ENCODE measurements at regions not wholly inside any gene's neighbourhood (a gene's known extent, or its start where the extent isn't known, plus 50 kb on each side); places are given as distances from the start of the nearest gene placed in this dataset.

- Histone ChIP-seq H3K4me2 (no peak overlapping the region), H3K36me3 (ENCODE audit: insufficient read depth) (no peaks in the 10 kb centered on the region), H3K4me3 (IDR thresholded peaks at IDR 0.05; ENCODE audit: insufficient read depth, low read depth, low read length) (no peak overlapping the region), H3K27ac (no peak overlapping the region), H3K9ac (no peak overlapping the region), H2AFZ (ENCODE audit: low read depth) (no peak overlapping the region), H4K20me1 (ENCODE audit: insufficient read depth) (no peaks in the 10 kb centered on the region), H3K4me1 (ENCODE audit: low read depth, poor library complexity, severe bottlenecking) (no peaks in the 10 kb centered on the region), H3K79me2 (ENCODE audit: insufficient read depth, low read depth) (no peaks in the 10 kb centered on the region), H3K27me3 (ENCODE audit: insufficient read depth, low read depth) (no peaks in the 10 kb centered on the region)
- TF ChIP-seq CTCF (conservative IDR thresholded peaks at IDR 0.05; ENCODE audit: low read depth, low read length), result no peak
Measured at GRCh38 chr5:117869596-117869995, 1118.8 kb downstream of the DTWD2 start.

GRCh38 chr5:117863586-117864296, 1124.6 kb downstream of the DTWD2 start:
- Histone ChIP-seq H3K4me3 (IDR thresholded peaks at IDR 0.05; ENCODE audit: insufficient read depth, low read depth, low read length) (no peak overlapping the region), H4K20me1 (ENCODE audit: insufficient read depth) (no peaks in the 10 kb centered on the region), H3K79me2 (ENCODE audit: insufficient read depth, low read depth) (no peaks in the 10 kb centered on the region), H2AFZ (ENCODE audit: low read depth) (no peak overlapping the region), H3K9ac (no peak overlapping the region), H3K27me3 (ENCODE audit: insufficient read depth, low read depth) (no peaks in the 10 kb centered on the region), H3K27ac (no peak overlapping the region), H3K4me2 (no peak overlapping the region), H3K36me3 (ENCODE audit: insufficient read depth) (no peaks in the 10 kb centered on the region), H3K4me1 (ENCODE audit: low read depth, poor library complexity, severe bottlenecking) (no peaks in the 10 kb centered on the region)
- TF ChIP-seq CTCF (conservative IDR thresholded peaks at IDR 0.05; ENCODE audit: low read depth, low read length), result no peak

- Histone ChIP-seq H2AFZ (ENCODE audit: low read depth) (no peak overlapping the region), H3K4me2 (no peak overlapping the region), H3K79me2 (ENCODE audit: insufficient read depth, low read depth) (no peaks in the 10 kb centered on the region), H4K20me1 (ENCODE audit: insufficient read depth) (no peaks in the 10 kb centered on the region), H3K27me3 (ENCODE audit: insufficient read depth, low read depth) (no peaks in the 10 kb centered on the region), H3K36me3 (ENCODE audit: insufficient read depth) (no peaks in the 10 kb centered on the region), H3K4me3 (IDR thresholded peaks at IDR 0.05; ENCODE audit: insufficient read depth, low read depth, low read length) (no peak overlapping the region), H3K27ac (no peak overlapping the region), H3K9ac (no peak overlapping the region), H3K4me1 (ENCODE audit: low read depth, poor library complexity, severe bottlenecking) (no peaks in the 10 kb centered on the region)
- no peak for TF ChIP-seq CTCF (conservative IDR thresholded peaks at IDR 0.05; ENCODE audit: low read depth, low read length)
Measured at GRCh38 chr5:117860550-117860949, 1127.8 kb downstream of the DTWD2 start.

- H3K79me2 ChIP-seq (ENCODE audit: insufficient read depth, low read depth), result no peaks in the 10 kb centered on the region
- no peak overlapping the region for H3K4me2 ChIP-seq
- H3K27me3 ChIP-seq (ENCODE audit: insufficient read depth, low read depth), result no peaks in the 10 kb centered on the region
- TF ChIP-seq CTCF (conservative IDR thresholded peaks at IDR 0.05; ENCODE audit: low read depth, low read length), result no peak
- no peak overlapping the region for H3K27ac ChIP-seq
- no peaks in the 10 kb centered on the region for H3K4me1 ChIP-seq (ENCODE audit: low read depth, poor library complexity, severe bottlenecking)
- no peak overlapping the region for H3K4me3 ChIP-seq (IDR thresholded peaks at IDR 0.05; ENCODE audit: insufficient read depth, low read depth, low read length)
- no peak overlapping the region for H2AFZ ChIP-seq (ENCODE audit: low read depth)
- no peaks in the 10 kb centered on the region for H3K36me3 ChIP-seq (ENCODE audit: insufficient read depth)
- no peaks in the 10 kb centered on the region for H4K20me1 ChIP-seq (ENCODE audit: insufficient read depth)
- H3K9ac ChIP-seq, result no peak overlapping the region
Measured at GRCh38 chr5:117859176-117859575, 1129.2 kb downstream of the DTWD2 start.

Measured in KMS-11 (cell line).